Transverse colon (tissue), 3 donors: ENCODE measurements at regions not wholly inside any gene's neighbourhood (a gene's known extent, or its start where the extent isn't known, plus 50 kb on each side); places are given as distances from the start of the nearest gene placed in this dataset.

Source experiments
- CTCF ChIP-seq, 5 experiments: fragments of 200-600 bp in 3 of 5; fragments of 450-650 bp in 2 of 5; sonication (generic) in 3 of 5; IDR thresholded peaks; 1 replicate in 2 of 5; 2 replicates in 3 of 5; pipeline ENCODE4 v1.5.1; 2016 to 2017; ENCODE audit warnings: antibody characterized with exemption in 5 of 5, inconsistent platforms in 3 of 5, mild to moderate bottlenecking in 2 of 5, moderate library complexity in 1 of 5
- EP300 ChIP-seq: sonication (generic); formaldehyde crosslinking; IDR thresholded peaks from one replicate; pipeline ENCODE4 v1.6.1; 2017; ENCODE audit warnings: antibody characterized with exemption, low read depth

GRCh38 chr20:11484479-11484878 lies 433.2 kb upstream of the BTBD3 start:
- TF ChIP-seq CTCF (IDR thresholded peaks at IDR 0.05) (no peak), EP300 (no peak)
